GM12891 (cell line): ENCODE measurements at regions not wholly inside any gene's neighbourhood (a gene's known extent, or its start where the extent isn't known, plus 50 kb on each side); places are given as distances from the start of the nearest gene placed in this dataset.

ENCODE experiments used
- POLR2A ChIP-seq: IDR thresholded peaks from 2 replicates; pipeline ENCODE4 v1.6.1; 2011; ENCODE audit warnings: low read depth, low read length, control low read depth
- POLR2AphosphoS5 ChIP-seq: IDR thresholded peaks from 2 replicates; pipeline ENCODE4 v1.6.1; 2011; ENCODE audit warnings: low read depth, low read length, control low read depth
- SPI1 ChIP-seq: IDR thresholded peaks from 2 replicates; pipeline ENCODE4 v1.6.1; 2011; ENCODE audit warnings: low read depth, low read length, control low read depth
- TAF1 ChIP-seq: IDR thresholded peaks from 2 replicates; pipeline ENCODE4 v1.6.1; 2011; ENCODE audit warnings: low read depth, low read length, control low read depth

DNA sequence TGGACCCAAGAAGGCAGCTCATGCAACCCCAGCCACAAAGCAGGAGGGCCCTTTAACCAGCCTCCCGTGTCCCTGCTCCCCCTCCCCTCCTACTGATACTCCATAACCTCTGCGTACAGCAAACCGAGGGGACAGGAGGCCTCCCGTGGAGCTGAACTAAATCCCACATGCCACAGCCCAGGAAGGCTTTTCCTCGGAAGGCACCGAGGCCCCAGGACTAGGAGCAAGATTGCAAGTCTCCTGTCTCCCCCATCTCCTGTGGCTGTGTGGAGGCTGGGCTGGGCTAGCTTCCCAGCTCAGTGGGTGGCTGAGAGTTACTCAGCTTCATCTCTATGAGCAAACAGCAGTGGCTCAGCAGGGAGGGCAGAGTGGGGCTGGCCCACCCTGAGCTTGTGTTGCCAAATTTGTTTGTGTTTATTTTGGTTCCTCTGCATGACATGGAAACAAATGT is 62.7 kb upstream of the NECTIN1 start:
- no peak for TF ChIP-seq POLR2AphosphoS5
- no peak for TF ChIP-seq POLR2A
- no peak for TF ChIP-seq TAF1
- TF ChIP-seq SPI1 = no peak
